ENCODE measurements at regions not wholly inside any gene's neighbourhood (a gene's known extent, or its start where the extent isn't known, plus 50 kb on each side); places are given as distances from the start of the nearest gene placed in this dataset.
"Not testable (repeated sequence)": the region's sequence is repeated elsewhere in the genome, so short reads cannot be mapped to it uniquely, and the experiment has no call there.

DNA sequence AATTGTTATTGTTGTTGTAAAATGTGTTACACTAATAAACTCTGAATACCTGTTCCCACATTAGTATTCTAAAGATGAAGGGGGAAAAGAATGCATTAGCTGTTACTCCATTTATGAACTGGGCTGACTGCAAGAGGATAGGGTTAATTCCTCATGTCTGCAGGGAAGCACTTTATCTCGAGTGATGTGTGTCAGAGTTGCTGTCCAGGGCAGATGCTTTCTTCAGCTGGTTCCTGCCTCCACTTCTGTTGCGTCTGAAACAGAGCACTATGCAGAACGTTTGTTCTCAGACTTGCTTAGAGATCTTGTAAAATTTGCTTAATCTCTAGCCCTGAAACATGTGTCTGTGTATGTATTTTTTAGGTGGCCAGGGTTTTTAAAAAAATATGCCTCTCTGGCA lies 318.8 kb downstream of the SPRY2 start:
- no peak for DNase-seq

DNA sequence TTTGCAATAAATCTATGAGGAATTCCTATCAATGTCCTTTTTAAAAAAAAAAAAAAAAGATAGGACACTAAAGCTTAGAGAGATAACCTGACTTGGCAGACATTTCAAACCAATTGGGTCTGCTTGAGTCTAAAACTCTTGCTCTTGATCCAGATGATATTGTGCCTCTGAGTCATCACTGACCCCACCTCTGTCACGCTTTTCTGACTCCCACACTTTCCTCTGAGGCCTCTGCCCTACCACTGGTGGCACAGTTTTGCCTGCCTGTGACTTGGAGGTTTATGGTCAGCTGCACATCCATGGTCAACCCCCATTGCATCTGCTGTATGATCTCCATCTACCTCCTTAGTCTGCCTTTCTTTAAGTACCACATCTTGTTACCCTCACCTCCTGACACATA lies 328.7 kb downstream of the SPRY2 start:
- no peak for DNase-seq

DNA sequence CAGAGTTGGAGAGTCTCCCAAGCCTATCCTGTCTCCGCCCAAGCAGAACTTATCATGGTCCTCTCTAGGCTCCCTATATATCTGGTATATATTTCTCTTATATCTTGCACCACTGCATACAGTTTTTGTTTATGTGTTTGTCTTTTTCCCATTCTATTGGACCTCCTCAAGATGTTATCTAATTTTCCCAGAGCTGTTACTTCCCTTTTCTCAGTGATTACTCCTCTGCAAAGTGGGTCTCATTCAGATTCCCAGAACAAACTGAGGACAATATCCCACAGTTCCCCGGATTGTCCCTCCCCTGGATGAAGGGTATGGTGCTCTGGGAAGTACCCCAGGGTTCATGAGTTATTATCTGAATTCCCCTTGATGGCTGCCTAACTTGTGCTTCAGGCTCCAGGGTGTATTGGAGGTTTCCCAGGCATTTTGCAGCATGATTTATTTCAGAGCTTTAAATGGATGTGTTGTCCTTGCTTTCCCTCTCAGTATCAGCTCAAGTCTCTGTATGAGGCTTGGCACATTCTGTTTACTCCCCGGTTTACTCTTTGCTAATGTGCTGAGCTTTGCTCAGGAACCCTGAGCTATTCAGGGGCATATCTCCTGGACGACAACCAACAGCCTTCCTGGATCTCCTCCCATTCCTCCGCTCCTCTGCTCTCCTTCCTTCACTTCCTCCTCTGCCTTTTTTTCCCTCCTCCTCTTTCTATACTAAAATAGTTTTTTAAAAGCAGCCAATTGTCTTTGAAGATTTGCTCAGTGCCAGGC lies 329.3 kb downstream of the SPRY2 start:
- no peak for DNase-seq

DNA sequence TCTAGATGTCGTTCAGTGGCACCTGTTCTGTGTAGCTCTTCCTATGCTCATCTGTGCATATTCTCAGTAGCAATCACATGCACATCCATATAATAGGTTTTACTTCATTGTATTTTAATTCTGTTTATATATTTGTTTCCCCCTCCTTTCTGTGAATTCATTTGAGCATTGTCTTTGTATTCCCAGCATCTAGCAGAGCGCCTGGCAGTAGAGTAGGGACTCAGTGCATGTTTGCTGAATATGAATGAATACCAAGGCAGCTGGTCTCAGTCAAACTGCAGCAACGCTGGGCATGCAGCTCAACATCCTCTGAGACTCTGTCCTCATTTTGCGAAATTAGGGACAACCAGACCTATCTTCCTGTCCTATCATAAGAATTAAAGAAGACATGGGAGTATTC lies 330.1 kb downstream of the SPRY2 start:
- DNase-seq: no peak

DNA sequence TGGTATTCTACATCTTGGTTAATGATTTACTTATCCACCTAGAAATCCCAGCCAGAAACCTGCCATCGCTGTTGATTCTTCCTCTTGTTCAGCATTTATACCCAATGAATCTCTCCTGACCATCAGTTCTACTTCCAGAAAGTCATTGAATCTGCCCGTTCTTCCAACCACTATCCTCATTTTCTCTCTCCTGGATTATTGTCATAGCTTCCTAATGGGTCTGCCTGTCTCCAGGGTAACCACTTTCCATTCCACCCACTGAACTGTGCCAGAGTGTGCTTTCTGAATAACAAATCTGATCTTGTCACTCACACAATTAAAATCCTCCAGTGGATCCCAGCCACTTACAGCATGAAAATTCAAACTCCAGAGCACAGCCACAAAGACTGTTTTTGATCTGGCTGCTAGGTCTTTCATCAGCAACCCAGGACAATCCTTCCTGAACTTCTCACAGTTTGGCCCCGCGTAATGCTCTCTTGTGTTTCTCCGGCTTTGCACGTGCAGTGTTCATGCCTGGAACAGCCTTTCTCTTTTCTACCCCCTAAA lies 330.6 kb downstream of the SPRY2 start:
- no peak for DNase-seq

DNA sequence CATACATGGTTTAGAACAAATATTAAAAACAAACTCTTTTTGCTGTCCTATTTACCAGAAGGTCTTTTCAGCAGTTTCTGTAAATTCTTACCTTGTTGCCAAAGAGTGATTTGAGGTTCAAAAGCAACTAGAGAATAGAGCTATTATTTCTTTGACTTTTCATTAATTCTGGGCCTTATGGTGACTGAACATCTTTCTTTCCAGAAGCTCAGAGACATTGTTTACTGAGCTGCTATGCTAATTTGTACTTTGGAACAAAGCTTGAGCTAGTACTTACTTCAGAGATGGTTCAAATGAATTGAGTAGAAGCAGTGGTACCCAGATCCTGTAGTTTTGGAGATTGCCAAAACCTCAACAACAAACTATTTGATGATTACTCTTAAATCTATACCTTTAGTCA lies 331.2 kb downstream of the SPRY2 start:
- DNase-seq: no peak

DNA sequence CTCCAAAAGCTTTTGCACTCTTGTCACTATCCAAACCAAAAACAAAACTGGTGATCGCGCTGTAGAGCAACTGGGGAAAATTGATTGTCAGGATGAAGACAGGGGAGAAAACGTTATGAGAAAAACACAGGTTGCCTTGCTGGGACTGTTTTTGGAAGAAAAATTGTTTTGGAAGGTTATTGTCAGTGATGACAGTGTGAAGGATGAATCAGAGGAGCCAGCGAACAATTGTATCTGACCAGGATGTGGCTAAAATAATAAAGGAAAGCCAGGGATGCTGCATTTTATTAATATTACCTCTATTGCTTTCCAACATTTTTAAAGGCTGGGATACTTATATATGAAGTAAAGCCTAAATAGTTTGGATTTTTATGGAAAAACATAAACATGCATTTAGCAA lies 334.0 kb downstream of the SPRY2 start:
- no peak for DNase-seq

DNA sequence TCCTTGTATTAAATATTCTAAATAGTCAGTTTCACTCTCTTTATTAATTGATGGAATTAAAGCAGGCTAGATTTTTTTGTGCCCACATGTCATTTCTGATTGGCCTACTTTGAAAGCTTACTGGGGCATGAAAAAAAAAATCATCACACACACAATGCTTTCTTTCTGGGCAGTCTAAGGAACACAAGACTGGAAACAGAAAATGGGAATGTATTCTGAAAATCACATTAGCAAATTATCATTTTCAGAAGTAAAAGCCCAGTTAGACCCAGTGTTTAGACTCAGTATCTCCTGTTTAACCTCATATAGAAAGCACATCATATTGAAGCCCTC lies 339.4 kb downstream of the SPRY2 start:
- DNase-seq: no peak

DNA sequence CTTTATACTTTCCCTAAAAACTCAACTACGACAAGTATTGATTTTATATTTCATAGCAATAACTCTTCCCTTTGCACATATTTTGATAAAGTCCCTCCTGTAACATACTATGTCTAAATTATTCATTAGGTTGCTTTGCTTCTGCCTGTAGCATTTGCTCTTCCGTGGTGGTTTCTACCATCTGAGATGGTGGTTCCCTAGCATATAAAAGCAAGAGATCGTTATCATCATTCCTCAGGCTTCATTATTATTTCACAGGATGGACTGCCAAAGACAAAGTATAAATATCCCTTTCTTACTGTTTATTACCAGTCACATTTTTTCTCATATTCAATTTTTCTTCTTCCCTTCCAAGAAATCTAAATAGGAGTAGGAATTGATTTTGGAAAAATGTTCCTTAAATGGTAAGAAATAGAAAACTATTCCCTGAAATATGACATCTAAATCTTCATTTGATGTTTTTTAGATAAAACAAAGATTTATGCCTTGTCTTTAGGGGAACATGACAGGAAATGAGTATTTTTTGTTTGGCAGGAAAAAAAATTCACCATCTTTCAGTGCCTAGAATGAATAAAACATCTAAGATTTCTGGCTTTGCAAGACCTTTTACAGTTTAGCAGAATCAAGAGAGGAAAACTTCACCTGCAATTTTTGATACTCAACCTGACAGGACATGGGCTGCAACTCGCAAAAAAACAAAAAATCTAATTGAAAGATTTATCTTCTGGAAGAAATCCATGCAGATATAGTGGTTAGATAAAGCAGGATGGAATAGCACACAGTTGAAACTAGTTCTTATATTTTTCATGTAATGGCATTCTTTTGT lies 340.0 kb downstream of the SPRY2 start:
- DNase-seq: no peak

DNA sequence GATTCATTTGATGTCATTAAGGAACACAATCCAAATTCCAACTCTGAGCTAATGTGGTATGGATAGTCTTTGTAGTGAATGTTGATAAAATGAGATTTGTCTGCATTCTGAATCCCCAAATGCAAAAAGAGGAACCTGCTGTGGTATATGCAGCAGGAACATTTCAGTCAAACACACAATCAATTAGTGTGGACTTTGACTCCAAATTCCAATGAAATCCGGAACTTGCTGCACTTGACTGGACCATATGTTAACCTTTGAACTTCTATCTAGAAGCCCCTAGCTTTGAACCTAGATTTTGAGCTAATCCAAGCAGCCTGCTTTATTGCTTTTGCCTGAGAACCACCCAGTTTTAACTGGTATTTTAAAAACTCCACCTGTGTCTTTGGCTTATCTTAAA lies 341.3 kb downstream of the SPRY2 start:
- no peak for DNase-seq

DNA sequence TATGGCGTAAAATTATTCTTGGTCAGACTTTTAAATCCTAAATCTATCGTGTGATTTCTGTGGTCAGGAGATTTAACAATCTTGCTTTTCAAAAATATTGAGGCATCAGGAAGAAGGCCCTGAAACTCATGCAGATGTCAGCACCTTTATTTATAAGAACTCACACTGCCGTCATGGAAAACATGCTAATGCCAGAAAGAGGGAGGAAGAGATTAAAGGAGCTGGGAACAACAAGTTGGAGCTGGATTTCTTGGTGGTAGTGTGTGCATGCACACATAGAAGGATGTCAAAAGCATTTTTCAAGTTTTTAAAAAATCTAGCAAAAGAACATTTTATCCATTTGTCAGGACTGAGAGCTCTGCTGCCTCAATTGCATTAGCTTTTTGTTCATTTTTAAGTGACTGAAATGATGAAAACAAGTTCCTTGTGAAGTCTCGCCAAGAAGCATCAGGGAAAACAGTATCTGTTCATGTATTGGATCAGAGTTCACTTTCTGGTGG lies 342.5 kb downstream of the SPRY2 start:
- DNase-seq: no peak

DNA sequence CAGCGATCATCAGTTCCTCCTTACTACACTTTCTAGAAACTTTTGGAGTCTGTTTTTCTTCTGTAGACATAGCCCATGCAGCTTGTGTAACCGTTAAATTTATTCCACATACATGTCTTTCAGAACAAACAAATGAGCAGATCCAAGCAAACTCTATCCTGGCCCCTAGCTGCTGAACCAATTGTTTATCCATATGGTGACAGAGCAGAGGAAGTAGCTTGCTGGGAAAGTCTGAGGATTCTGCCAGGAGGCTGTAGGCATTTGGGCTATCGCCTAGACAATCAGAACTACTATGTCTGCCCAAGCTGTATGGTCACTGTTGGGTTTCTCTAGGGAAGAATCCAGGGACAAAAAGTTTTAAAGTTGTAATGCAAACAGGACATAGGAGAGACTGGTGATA lies 343.7 kb downstream of the SPRY2 start:
- no peak for DNase-seq

DNA sequence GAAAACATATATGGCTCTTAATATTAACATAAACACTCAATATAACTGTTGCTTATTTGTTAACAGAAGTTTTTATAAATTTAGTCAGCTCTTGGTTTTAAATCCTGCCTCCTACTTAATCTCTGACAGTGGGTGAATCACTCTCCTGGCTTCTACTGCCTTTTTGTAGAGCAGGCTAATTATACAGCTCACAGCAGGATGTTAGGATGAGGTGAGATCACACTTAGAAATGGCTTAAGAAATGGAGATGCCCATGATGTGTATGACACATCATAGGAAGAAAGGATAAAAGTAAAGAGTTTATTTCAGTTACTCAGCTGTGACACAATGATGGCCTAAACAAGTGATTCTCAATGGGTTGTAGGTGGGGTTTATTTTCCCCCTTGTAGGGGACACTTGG lies 345.6 kb downstream of the SPRY2 start:
- no peak for DNase-seq

DNA sequence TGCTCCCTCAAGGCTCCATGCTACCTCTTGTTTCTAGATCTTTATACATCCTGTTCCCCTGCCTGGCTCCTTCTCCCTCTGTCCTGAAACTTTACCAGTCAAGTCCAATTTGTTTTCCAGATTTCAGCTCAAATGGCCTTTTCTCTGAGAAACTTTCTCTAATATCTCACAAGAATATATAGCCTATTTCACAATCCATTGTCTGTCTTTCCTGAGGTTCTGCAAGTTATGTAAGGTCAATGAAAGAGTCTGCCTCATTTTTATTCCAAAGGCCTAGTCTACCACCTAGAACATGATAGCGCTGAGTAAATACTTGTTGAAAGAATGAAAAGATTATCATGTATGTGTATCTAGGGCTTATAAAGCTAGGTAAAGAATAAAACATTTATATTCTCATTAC lies 348.8 kb downstream of the SPRY2 start:
- DNase-seq: no peak

DNA sequence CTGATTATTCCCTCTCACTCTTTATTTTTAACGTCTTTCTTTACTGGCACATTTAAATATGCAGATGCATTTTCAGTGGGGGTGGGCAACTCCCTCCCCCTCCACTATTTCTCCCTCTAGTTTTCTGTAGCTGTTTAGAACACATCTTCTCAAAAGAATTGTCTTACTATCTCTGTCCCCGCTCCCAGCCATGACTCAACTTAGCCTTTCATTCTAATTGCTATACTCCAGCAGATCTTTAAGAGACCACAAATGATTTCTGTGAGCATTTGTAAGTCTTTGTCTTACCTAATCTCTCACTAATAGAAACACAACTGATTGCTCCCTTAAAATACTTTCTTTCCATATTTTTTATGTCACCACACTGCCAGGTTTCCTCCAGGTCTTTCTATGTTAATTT lies 350.9 kb downstream of the SPRY2 start:
- DNase-seq: no peak

DNA sequence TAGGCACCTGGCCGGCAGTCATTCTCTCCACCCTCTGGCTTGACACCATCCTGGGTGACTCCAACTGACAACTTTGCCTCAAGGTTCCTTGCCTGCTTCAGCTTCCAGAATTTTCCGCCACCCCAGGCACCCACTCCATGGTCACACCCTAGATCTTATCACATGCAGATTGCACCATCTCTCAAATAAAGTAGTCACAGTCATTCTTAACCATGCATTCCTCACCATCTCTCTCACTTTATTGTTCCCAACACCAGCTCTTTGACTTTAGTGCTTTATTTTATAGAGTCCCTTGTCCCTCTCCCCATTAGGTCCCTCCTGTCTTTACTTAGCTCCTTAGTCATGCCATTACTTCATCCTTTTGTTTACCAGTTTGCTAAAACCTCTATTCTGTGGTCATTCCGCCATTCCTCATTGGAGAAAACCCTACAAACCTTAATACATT lies 351.7 kb downstream of the SPRY2 start:
- no peak for DNase-seq

DNA sequence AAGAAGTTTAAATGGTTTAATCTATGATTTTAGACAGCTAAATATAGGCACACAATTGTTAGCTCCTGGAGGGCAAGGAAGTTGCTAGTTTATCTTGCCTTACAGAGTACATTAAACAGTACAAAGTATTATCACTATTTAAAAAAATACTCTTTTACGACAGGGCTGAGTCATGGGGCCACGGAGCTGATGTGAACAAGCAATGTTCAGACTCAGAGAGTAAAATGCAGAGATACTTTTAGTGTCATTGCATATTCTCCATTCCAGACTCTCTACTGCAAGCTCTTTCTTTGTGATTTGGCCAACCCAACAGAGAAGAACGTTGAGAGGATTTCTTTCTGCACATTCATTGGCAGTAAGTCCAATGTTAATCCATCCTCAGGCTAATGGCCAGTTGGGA lies 352.4 kb downstream of the SPRY2 start:
- DNase-seq: no peak

DNA sequence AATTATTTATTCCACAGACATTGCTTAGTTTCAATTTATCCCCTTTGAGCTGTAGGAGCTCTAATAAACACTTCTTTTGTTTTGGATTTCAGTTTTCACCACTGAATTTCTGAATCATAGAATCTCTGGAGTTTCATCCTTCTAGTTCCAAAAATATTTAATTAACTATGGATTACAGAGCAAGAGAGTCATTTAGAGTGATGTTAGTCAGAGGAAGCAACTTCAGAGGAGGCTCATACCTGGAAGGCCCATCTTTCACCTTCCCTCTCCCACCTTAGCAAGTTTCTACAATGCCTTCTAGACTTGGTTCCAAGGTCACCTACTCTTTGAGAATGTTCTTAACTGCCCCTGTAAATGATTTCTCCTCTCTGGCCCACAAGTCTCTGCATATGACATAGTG lies 353.2 kb downstream of the SPRY2 start:
- no peak for DNase-seq

DNA sequence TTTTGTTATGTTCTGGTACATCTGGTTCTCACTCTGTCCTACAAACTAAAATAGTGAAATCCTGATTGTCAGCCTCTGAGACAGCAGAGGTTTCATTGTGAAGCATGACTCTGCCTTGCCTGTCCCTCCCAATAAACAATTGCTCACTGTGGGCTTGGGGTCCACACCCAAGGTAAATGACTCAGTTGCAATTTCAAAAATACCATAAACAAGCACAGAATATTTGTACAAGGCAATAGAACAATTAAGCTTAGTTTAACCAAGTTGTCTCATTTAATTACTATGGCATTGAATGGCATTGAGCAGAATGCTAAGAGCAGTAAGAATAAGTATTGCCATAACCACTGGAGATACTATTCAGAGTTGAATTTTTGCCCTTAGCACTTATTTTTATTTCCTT lies 353.6 kb downstream of the SPRY2 start:
- no peak for DNase-seq

DNA sequence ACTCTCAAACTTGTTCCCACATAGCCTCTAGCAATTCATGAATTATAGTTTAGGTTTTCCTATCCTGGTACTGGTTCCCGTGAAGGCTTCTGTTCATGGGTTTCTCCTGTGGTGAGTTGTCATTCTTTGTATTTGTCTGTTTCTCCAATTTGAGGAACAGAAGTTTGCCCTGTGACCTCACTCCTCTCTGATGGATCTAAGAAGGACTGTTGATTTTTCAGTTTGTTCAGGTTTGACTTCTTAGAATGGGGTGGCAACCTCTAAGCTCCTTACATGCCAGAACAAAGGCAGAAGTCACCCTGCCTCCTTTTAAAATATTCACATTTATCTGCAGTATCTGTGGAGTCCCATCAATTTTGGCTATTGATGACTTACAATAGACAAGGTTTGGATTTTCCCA lies 354.0 kb downstream of the SPRY2 start:
- DNase-seq: no peak

DNA sequence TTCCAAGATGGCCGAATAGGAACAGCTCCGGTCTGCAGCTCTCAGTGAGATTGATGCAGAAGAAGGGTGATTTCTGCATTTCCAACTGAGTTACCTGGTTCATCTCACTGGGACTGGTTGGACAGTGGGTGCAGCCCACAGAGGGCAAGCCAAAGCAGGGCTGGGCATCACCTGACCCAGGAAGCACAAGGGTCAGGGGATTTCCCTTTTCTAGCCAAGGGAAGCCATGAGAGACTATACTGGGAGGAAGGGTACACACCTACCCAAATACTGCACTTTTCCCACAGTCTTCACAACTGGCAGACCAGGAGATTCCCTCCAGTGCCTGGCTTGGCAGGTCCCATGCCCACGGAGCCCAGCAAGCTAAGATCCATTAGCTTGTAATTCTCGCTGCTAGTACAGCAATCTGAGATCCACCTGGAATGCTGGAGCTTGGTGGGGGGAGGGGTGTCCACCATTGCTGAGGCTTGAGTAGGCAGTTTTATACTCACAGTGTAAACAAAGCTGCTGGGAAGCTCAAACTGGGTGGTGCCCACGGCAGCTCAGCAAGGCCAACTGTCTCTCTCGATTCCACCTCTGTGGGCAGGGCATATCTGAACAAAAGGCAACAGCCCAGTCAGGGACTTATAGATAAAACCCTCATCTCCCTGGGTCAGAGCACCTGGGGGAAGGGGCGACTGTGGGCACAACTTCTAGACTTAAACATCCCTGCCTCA lies 365.8 kb downstream of the SPRY2 start:
- DNase-seq: not testable (repeated sequence)

DNA sequence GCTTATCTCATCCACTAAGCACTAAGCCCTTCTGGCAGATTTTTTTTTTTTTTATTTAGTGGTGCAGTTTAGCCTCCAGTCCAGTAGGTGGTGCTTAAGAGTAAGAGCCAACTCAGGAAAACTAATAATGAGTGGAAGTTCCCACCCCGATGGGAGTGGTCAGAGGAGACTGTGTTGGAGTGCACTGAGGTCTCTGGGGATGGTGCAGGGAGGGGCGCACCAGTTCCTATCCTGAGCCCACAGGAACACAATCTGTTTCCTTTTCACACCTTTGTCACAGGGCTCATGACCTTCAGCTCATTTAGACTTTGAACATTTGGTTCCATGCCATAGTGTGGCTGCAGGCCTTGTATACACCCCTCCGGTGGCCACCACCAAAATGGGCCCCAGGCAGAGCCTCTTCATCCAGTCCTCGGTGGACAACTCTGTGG lies 367.4 kb downstream of the SPRY2 start:
- no peak for DNase-seq

DNA sequence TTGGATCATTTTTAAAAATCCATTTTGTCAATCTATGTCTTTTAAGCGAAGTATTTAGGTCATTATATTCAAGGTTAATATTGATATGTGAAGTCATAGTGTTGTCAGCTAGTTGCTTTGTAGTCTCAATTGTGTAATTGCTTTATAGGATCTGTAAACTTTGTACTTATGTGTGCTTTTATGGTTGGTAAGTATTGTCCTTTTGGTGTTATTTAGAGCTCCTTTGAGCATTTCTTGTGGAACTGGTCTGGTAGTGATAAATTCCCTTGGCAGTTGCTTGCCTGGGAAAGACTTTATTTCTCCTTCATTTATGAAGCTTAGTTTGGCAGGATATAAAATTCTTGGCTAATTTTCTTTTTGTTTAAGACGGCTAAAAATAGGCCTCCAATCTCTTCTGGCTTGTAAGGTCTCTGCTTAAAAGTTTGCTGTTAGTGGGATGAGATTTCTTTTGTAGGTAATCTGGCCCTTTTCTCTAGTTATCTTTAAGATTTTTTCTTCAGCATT lies 368.8 kb downstream of the SPRY2 start:
- DNase-seq: no peak
